H9 (cell line): ENCODE measurements at regions not wholly inside any gene's neighbourhood (a gene's known extent, or its start where the extent isn't known, plus 50 kb on each side); places are given as distances from the start of the nearest gene placed in this dataset.

ENCODE experiments used
- DNase-seq: peaks from one replicate; pipeline ENCODE4 v3.0.0-alpha.2; 2017
- H2AFZ ChIP-seq: one replicate; pipeline ENCODE4 v1.6.1; 2013; ENCODE audit warnings: mild to moderate bottlenecking, low read length, control low read depth, moderate library complexity
- H2AK5ac ChIP-seq: 2 replicates; pipeline ENCODE4 v1.6.1; 2013; ENCODE audit warnings: low read length, control low read depth, mixed read lengths; ENCODE audit not compliant: insufficient read length
- H2BK120ac ChIP-seq: one replicate; pipeline ENCODE4 v1.6.1; 2013; ENCODE audit warnings: low read depth, mild to moderate bottlenecking, low read length, control low read depth, inconsistent platforms; ENCODE audit not compliant: poor library complexity, severe bottlenecking
- H2BK12ac ChIP-seq: 2 replicates; pipeline ENCODE4 v1.6.1; 2013; ENCODE audit warnings: low read length, control low read depth, mixed read lengths, low read depth; ENCODE audit not compliant: insufficient read length
- H2BK15ac ChIP-seq: 2 replicates; pipeline ENCODE4 v1.6.1; 2013; ENCODE audit warnings: low read depth, low read length, control low read depth
- H2BK20ac ChIP-seq: one replicate; pipeline ENCODE4 v1.6.1; 2013; ENCODE audit warnings: low read depth, mild to moderate bottlenecking, low read length, control low read depth, inconsistent platforms; ENCODE audit not compliant: poor library complexity, severe bottlenecking
- H2BK5ac ChIP-seq: 2 replicates; pipeline ENCODE4 v1.6.1; 2013; ENCODE audit warnings: low read length, control low read depth, mixed read lengths; ENCODE audit not compliant: insufficient read length
- H3K14ac ChIP-seq: 2 replicates; pipeline ENCODE4 v1.6.1; 2013; ENCODE audit warnings: low read length, control low read depth; ENCODE audit not compliant: insufficient read depth
- H3K18ac ChIP-seq: 2 replicates; pipeline ENCODE4 v1.6.1; 2013; ENCODE audit warnings: low read depth, mild to moderate bottlenecking, mixed read lengths, low read length, control low read depth; ENCODE audit not compliant: insufficient read length
- H3K23ac ChIP-seq: 2 replicates; pipeline ENCODE4 v1.6.1; 2013; ENCODE audit warnings: low read length, control low read depth, mixed read lengths, low read depth; ENCODE audit not compliant: insufficient read length
- H3K23me2 ChIP-seq: 2 replicates; pipeline ENCODE4 v1.6.1; 2013; ENCODE audit warnings: low read depth, mild to moderate bottlenecking, mixed read lengths, low read length, control low read depth; ENCODE audit not compliant: insufficient read length, poor library complexity, severe bottlenecking
- H3K27ac ChIP-seq: 2 replicates; pipeline ENCODE4 v1.5.1; 2013; ENCODE audit warnings: low read length, control low read depth, mixed read lengths, low read depth; ENCODE audit not compliant: insufficient read length
- H3K27me3 ChIP-seq: 2 replicates; pipeline ENCODE4 v1.6.1; 2013; ENCODE audit warnings: low read length, control low read depth, inconsistent platforms; ENCODE audit not compliant: insufficient read depth
- H3K4ac ChIP-seq: 2 replicates; pipeline ENCODE4 v1.6.1; 2013; ENCODE audit warnings: low read depth, mild to moderate bottlenecking, control low read depth, inconsistent platforms, low read length, moderate library complexity
- H3K4me1 ChIP-seq: 2 replicates; pipeline ENCODE4 v1.6.1; 2013; ENCODE audit warnings: low read length, control low read depth, inconsistent platforms; ENCODE audit not compliant: insufficient read depth
- H3K4me2 ChIP-seq: 2 replicates; pipeline ENCODE4 v1.6.1; 2013; ENCODE audit warnings: low read length, control low read depth, mixed read lengths; ENCODE audit not compliant: insufficient read length, insufficient read depth
- H3K56ac ChIP-seq: 2 replicates; pipeline ENCODE4 v1.6.1; 2013; ENCODE audit warnings: low read depth, mild to moderate bottlenecking, mixed read lengths, low read length, control low read depth; ENCODE audit not compliant: insufficient read length
- H3K79me1 ChIP-seq: 2 replicates; pipeline ENCODE4 v1.6.1; 2013; ENCODE audit warnings: low read depth, mild to moderate bottlenecking, moderate library complexity, low read length, control low read depth, inconsistent platforms; ENCODE audit not compliant: insufficient read depth, poor library complexity, severe bottlenecking
- H3K79me2 ChIP-seq: 2 replicates; pipeline ENCODE4 v1.6.1; 2013; ENCODE audit warnings: low read length, control low read depth, inconsistent platforms; ENCODE audit not compliant: insufficient read depth
- H3K9ac ChIP-seq: 2 replicates; pipeline ENCODE4 v1.6.1; 2013; ENCODE audit warnings: low read length, control low read depth, mixed read lengths; ENCODE audit not compliant: insufficient read length; ENCODE audit errors: extremely low read depth
- H3K9me3 ChIP-seq: one replicate; pipeline ENCODE4 v1.6.1; 2013; ENCODE audit warnings: low read depth, low read length, inconsistent platforms; ENCODE audit not compliant: control insufficient read depth
- H3T11ph ChIP-seq: one replicate; pipeline ENCODE4 v1.6.1; 2013; ENCODE audit warnings: mild to moderate bottlenecking, low read length, control low read depth, inconsistent platforms
- H4K20me1 ChIP-seq: one replicate; pipeline ENCODE4 v1.6.1; 2013; ENCODE audit not compliant: control insufficient read depth, insufficient read length, insufficient read depth
- H4K5ac ChIP-seq: 2 replicates; pipeline ENCODE4 v1.6.1; 2013; ENCODE audit warnings: low read depth, mild to moderate bottlenecking, mixed read lengths, low read length, control low read depth; ENCODE audit not compliant: insufficient read length
- H4K8ac ChIP-seq: replicated peaks from 2 replicates; pipeline ENCODE4 v1.6.1; 2013; ENCODE audit warnings: low read length, control low read depth, mixed read lengths, low read depth; ENCODE audit not compliant: insufficient read length
- H4K91ac ChIP-seq: 2 replicates; pipeline ENCODE4 v1.6.1; 2013; ENCODE audit warnings: low read depth, mild to moderate bottlenecking, moderate library complexity, mixed read lengths, low read length, control low read depth; ENCODE audit not compliant: insufficient read length
- H3K27ac Mint-ChIP-seq, 3 experiments: 2 replicates in 2 of 3; 3 replicates in 1 of 3; pipeline ENCODE4 v1.8.0; 2020 to 2021; ENCODE audit warnings: mixed read lengths in 3 of 3, mild to moderate bottlenecking in 1 of 3, moderate library complexity in 1 of 3
- H3K27me3 Mint-ChIP-seq: 2 replicates; pipeline ENCODE4 v1.8.0; 2021; ENCODE audit warnings: low read depth, mild to moderate bottlenecking, moderate library complexity, mixed read lengths
- H3K36me3 Mint-ChIP-seq, 3 experiments: 2 replicates in 2 of 3; 3 replicates in 1 of 3; pipeline ENCODE4 v1.8.0; 2020 to 2021; ENCODE audit warnings: low read depth in 3 of 3, mixed read lengths in 3 of 3; ENCODE audit not compliant: insufficient read depth in 1 of 3
- H3K4me1 Mint-ChIP-seq, 2 experiments: 2 replicates each; pipeline ENCODE4 v1.8.0; 2020; ENCODE audit warnings: mixed read lengths in 2 of 2
- H3K4me3 Mint-ChIP-seq, 2 experiments: 2 replicates in 1 of 2; 3 replicates in 1 of 2; pipeline ENCODE4 v1.8.0; 2020 to 2021; ENCODE audit warnings: mild to moderate bottlenecking in 2 of 2, mixed read lengths in 2 of 2, moderate library complexity in 1 of 2
- H3K9me3 Mint-ChIP-seq, 2 experiments: 2 replicates in 1 of 2; 3 replicates in 1 of 2; pipeline ENCODE4 v1.8.0; 2020; ENCODE audit warnings: mild to moderate bottlenecking in 2 of 2, mixed read lengths in 2 of 2, moderate library complexity in 1 of 2
- WGBS: extraction: QIAGEN DNeasy Blood & Tissue Kit; methylation state at CpG from one replicate; pipeline ENCODE4 v1.1.7; 2013; ENCODE audit warnings: missing lambda C conversion rate, low lambda C conversion rate, mixed read lengths; ENCODE audit not compliant: insufficient read length; ENCODE audit errors: extremely low coverage; 5-methylcytosine and 5-hydroxymethylcytosine counted together
- TF ChIP-seq, protein P1 (sequence below): fragments of 200-600 bp; sonication (generic); conservative IDR thresholded peaks from 3 replicates; pipeline ENCODE4 v1.8.0; 2021; ENCODE audit warnings: antibody characterized with exemption, mild to moderate bottlenecking

DNA sequence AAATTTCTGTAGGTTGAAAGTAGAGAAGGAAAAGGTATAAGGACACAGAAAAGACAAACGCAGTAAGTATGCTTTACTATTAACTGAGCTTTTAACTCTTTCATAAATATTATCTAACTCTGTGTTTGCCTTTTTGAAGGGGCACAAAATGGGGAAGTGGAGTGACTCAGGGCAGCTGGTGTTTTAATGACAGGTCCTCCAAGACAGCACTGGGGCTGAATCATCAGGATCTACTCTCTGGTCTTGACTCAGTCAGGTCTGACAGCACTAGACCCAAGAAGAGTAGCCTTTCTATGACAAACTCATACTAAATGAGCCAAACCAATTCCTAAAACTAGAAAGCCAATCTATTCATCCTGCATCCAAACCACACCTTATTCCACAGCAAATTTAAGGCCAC lies 102.2 kb downstream of the APTX start:
- no peak overlapping the region for H2BK20ac ChIP-seq
- H3K4ac ChIP-seq: no peak overlapping the region
- no peak for DNase-seq
- no peak overlapping the region for H2AFZ ChIP-seq
- no peak overlapping the region for H4K8ac ChIP-seq
- Mint-ChIP-seq H3K27me3 (no peaks in the 10 kb centered on the region), H3K4me3 (no peak overlapping the region), H3K27ac (no peak overlapping the region; a peak in 1 of 7 replicates), H3K36me3 (peaks cover 0 to 6% (median 0%) of the 10 kb centered on the region in 3 experiments; a peak in 2 of 7 replicates), H3K9me3 (peaks cover 6 to 9% of the 10 kb centered on the region in 2 experiments; a peak in 4 of 5 replicates), H3K4me1 (peaks cover 2 to 6% of the 10 kb centered on the region in 2 experiments; a peak in 3 of 4 replicates)
- H4K91ac ChIP-seq: no peak overlapping the region
- H2BK15ac ChIP-seq: no peak overlapping the region
- H3K9me3 ChIP-seq: no peaks in the 10 kb centered on the region
- H2BK120ac ChIP-seq: no peak overlapping the region
- no peak overlapping the region for H3K27ac ChIP-seq
- no peaks in the 10 kb centered on the region for H3K27me3 ChIP-seq
- no peak overlapping the region for H3K14ac ChIP-seq
- no peaks in the 10 kb centered on the region for H3K4me1 ChIP-seq
- no peak overlapping the region for H2AK5ac ChIP-seq
- no peaks in the 10 kb centered on the region for H3K23me2 ChIP-seq
- H3K18ac ChIP-seq: no peak overlapping the region
- no peak overlapping the region for H3T11ph ChIP-seq
- H3K79me1 ChIP-seq: no peaks in the 10 kb centered on the region
- H3K56ac ChIP-seq: no peak overlapping the region
- no peak overlapping the region for H4K5ac ChIP-seq
- no peak overlapping the region for H2BK5ac ChIP-seq
- H3K9ac ChIP-seq: no peak overlapping the region
- TF ChIP-seq, protein P1, sequence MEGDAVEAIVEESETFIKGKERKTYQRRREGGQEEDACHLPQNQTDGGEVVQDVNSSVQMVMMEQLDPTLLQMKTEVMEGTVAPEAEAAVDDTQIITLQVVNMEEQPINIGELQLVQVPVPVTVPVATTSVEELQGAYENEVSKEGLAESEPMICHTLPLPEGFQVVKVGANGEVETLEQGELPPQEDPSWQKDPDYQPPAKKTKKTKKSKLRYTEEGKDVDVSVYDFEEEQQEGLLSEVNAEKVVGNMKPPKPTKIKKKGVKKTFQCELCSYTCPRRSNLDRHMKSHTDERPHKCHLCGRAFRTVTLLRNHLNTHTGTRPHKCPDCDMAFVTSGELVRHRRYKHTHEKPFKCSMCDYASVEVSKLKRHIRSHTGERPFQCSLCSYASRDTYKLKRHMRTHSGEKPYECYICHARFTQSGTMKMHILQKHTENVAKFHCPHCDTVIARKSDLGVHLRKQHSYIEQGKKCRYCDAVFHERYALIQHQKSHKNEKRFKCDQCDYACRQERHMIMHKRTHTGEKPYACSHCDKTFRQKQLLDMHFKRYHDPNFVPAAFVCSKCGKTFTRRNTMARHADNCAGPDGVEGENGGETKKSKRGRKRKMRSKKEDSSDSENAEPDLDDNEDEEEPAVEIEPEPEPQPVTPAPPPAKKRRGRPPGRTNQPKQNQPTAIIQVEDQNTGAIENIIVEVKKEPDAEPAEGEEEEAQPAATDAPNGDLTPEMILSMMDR: no peak
- H2BK12ac ChIP-seq: no peak overlapping the region
- no peak overlapping the region for H3K23ac ChIP-seq
- no peak overlapping the region for H3K4me2 ChIP-seq
- no peaks in the 10 kb centered on the region for H3K79me2 ChIP-seq
- no peaks in the 10 kb centered on the region for H4K20me1 ChIP-seq
- no CpG with 5 or more reads among the region's 1 CpG for WGBS
